ENCODE measurements at regions not wholly inside any gene's neighbourhood (a gene's known extent, or its start where the extent isn't known, plus 50 kb on each side); places are given as distances from the start of the nearest gene placed in this dataset.

- TF ChIP-seq POLR2AphosphoS5 (IDR thresholded peaks at IDR 0.05; ENCODE audit: low read depth, low read length) (no peak), SIN3A (IDR thresholded peaks at IDR 0.05; ENCODE audit: borderline replicate concordance, insufficient read depth, low read length) (no peak)
Observed at GRCh38 chr1:34426325-34426896, 249.7 kb downstream of the C1orf94 start.

Data from PFSK-1 (cell line).